HG02623 (cell line): ENCODE measurements at regions not wholly inside any gene's neighbourhood (a gene's known extent, or its start where the extent isn't known, plus 50 kb on each side); places are given as distances from the start of the nearest gene placed in this dataset.

ENCODE experiments used
- ATAC-seq: cut with Tn5 transposase; IDR thresholded peaks from one replicate; pipeline ENCODE4 v1.9.1; 2021; ENCODE audit warnings: moderate library complexity; ENCODE audit not compliant: unreplicated experiment

- ATAC-seq = no peak
Measured at GRCh38 chr5:8606231-8606630, 737.3 kb downstream of the MTRR start.

- ATAC-seq = no peak
Measured at GRCh38 chr5:8611067-8611466, 742.1 kb downstream of the MTRR start.

DNA sequence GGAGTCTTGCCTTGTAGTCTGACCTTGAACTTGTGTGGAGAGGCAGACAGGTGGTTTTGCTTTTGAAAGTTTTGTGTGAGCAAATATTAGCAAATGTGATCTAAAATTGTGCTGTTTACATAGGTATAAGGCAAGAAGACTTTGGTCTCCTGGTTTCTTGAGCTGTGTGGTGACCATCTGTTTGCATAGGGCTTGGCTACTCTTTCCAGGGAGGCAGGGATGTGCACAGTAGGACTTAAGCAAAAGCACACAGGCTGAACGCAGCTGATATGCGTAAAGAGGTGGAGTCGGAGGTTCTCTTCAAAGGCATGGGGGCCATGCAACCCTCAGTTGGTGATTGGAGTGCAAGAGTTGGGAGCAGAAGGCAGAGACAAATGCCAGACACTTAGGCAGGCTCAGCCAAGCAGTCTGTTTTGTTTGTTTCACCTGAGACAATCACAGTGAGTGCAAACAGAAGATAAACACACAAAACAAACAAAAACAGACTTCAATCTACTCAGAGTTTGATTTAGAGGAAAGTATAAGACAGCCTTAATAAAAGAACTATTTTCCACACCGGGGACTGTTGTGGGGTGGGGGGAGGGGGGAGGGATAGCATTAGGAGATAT is 744.2 kb downstream of the MTRR start:
- no peak for ATAC-seq

GRCh38 chr5:8615142-8615858 is 746.4 kb downstream of the MTRR start:
- no peak for ATAC-seq

GRCh38 chr5:8628521-8628920 is 759.6 kb downstream of the MTRR start:
- no peak for ATAC-seq

DNA sequence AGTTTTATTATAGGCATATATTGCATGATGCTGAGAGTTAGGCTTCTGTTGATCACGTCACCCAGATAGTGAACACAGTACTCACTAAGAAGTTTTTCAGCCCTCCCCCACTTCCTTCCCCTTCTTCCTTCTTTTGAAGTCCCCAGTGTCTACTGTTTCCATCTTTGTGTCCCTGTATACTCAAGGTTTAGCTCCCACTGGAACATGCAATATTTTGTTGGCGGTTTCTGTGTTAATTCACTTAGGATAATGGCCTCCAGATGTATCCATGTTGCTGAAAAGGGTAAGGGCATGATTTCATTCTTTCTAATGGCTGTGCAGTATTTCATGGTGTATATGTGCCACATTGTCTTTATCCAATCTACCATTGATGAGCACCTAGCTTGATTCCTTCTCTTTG is 764.3 kb downstream of the MTRR start:
- no peak for ATAC-seq

- no peak for ATAC-seq
Measured at GRCh38 chr5:8633696-8634095, 764.7 kb downstream of the MTRR start.

GRCh38 chr5:8634219-8634618 is 765.3 kb downstream of the MTRR start:
- ATAC-seq = no peak

DNA sequence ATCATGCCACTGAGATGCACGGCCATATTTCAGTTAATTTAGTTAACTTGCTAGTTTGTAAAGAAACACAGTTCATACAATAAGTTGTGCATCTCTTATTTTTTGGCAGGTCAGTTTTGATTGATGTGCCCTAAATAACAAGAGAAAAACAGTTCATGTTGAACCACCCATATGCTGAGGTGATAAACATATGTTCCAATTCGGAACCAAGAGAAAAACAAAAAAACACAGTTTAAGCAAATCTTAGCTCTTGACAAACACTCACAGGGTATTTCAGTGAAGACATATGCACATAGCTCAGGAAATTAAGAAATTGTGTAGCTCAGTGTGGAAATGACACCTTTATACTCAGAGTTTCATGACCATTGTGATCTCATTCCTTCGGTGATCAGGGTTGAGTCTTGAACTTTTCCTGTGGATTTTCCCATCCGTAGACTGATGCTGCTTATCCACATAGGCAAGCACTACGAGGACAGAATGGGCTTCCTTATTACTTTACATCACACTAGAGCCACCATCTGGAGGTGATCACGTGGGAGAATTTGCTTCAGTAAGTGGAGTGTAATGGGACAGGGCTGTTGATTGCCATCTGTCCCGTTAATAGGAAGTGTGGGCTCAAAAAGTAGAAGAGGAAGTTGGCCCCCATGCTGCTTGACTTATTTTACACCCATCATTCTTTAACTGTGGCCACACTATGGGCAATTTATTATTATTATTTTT is 773.0 kb downstream of the MTRR start:
- no peak for ATAC-seq

DNA sequence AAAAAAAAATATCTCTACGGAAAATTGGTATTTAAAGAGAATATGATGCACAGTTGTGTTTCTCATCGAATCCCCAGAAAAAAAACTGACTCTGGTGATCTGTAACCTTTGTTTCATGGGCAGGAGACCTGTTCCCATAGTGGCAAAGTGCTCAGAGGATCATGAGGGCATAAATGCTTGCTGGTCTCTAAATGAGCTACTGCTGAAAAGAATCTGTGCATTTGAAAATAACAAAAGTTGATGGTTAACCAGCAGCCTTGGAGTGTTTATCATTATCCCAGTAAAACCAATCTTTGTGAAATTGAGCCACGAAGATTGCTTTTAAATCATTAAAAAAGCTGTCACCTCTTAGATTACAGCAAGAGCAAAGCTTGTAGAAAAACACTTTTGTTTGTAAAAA is 775.4 kb downstream of the MTRR start:
- ATAC-seq = no peak

- no peak for ATAC-seq
Measured at GRCh38 chr5:8647111-8647510, 778.2 kb downstream of the MTRR start.

- ATAC-seq = no peak
Measured at GRCh38 chr5:8650186-8650585, 781.2 kb downstream of the MTRR start.

GRCh38 chr5:8660133-8660893 is 791.4 kb downstream of the MTRR start:
- no peak for ATAC-seq

GRCh38 chr5:8663374-8663773 is 794.4 kb downstream of the MTRR start:
- ATAC-seq = no peak

GRCh38 chr5:8675182-8675581 is 806.2 kb downstream of the MTRR start:
- no peak for ATAC-seq

- ATAC-seq = no peak
Measured at GRCh38 chr5:8676695-8677094, 807.7 kb downstream of the MTRR start.

DNA sequence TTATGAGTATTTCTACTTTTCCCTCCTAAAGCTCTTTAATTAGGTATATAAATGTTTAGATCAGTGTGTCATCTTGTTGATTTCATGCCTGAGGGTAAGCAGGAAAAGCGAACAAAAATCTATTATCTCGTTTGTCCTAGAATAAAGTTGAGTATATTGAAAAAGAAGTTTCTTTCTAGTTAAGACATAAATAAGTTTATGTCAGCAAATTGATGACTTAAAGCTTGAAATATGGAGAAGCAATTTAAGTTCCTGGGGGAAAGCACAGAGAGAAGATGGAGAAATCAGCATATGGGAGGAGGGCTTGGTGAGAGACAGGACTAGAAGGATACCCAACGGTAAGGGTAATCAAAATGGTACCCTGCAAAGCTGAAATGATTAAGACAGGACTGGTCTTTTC is 813.4 kb downstream of the MTRR start:
- ATAC-seq = no peak

- no peak for ATAC-seq
Measured at GRCh38 chr5:8683496-8683895, 814.5 kb downstream of the MTRR start.

GRCh38 chr5:8685704-8686103 is 816.8 kb downstream of the MTRR start:
- no peak for ATAC-seq

- ATAC-seq = no peak
Measured at GRCh38 chr5:8686707-8687106, 817.8 kb downstream of the MTRR start.

- ATAC-seq = no peak
Measured at GRCh38 chr5:8689773-8690172, 820.8 kb downstream of the MTRR start.

- ATAC-seq = no peak
Measured at GRCh38 chr5:8691221-8691620, 822.3 kb downstream of the MTRR start.
